GM12892 (cell line): ENCODE measurements at regions not wholly inside any gene's neighbourhood (a gene's known extent, or its start where the extent isn't known, plus 50 kb on each side); places are given as distances from the start of the nearest gene placed in this dataset.
"Not testable (repeated sequence)": the region's sequence is repeated elsewhere in the genome, so short reads cannot be mapped to it uniquely, and the experiment has no call there.

Experiments
- POLR2A ChIP-seq: IDR thresholded peaks from 2 replicates; pipeline ENCODE4 v1.6.1; 2011; ENCODE audit warnings: low read depth, low read length, control low read depth
- POLR2AphosphoS5 ChIP-seq: IDR thresholded peaks from 2 replicates; pipeline ENCODE4 v1.6.1; 2011; ENCODE audit warnings: low read depth, low read length, control low read depth
- TAF1 ChIP-seq: IDR thresholded peaks from 2 replicates; pipeline ENCODE4 v1.6.1; 2011; ENCODE audit warnings: low read depth, mild to moderate bottlenecking, control low read depth, low read length, borderline replicate concordance

DNA sequence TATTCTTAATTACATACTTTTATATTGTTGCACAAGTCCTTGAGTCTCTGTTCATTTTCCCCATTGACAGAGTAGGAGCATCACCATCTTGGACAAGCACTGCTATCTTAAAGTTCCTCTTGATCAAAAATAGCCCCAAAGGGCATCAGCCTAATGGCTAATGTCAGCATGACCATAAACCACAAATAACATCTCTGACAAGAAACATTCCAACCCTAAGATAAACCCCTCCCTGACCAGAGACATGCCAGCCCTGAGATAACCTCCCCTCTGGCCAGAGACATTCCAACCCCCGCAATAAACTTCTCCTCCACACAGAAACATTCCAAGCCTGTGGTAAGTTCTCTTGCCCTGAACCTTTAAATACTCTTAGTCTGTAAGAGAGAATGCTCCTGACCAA lies 293.7 kb downstream of the ANXA1 start:
- TF ChIP-seq POLR2AphosphoS5, POLR2A, TAF1: not testable (repeated sequence)
